ENCODE measurements at regions not wholly inside any gene's neighbourhood (a gene's known extent, or its start where the extent isn't known, plus 50 kb on each side); places are given as distances from the start of the nearest gene placed in this dataset.

DNA sequence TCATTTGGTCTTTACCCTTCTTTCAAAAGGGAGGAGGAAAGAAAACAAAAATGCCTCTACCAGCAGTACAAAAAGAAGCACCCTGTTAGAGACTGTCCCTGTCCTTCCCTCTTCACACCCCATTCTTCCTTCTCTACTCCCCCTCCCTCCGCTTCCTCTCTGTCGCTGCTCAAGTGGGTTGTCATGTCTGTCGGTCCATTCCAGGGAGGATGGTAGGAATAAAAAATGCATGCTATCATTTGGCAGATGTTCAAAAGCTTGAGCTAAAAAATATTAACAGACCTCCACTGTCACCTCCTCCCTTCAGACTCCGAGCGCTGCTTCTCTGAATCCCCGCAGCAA, 482.0 kb downstream of the BCL11A start:
- no peak overlapping the region for H3K4me3 ChIP-seq (replicated peaks; ENCODE audit: insufficient read depth, low read length)
- no peak overlapping the region for H3K27ac ChIP-seq (replicated peaks)
- no peaks in the 10 kb centered on the region for H3K27me3 ChIP-seq (ENCODE audit: insufficient read depth, poor library complexity, severe bottlenecking)
- TF ChIP-seq POLR2AphosphoS5 (IDR thresholded peaks at IDR 0.05; ENCODE audit: low read depth) (no peak), SPI1 (IDR thresholded peaks at IDR 0.05; ENCODE audit: borderline replicate concordance, low read depth) (no peak), GABPA (IDR thresholded peaks at IDR 0.05; ENCODE audit: low read depth) (no peak)
- TF ChIP-seq, protein P1, sequence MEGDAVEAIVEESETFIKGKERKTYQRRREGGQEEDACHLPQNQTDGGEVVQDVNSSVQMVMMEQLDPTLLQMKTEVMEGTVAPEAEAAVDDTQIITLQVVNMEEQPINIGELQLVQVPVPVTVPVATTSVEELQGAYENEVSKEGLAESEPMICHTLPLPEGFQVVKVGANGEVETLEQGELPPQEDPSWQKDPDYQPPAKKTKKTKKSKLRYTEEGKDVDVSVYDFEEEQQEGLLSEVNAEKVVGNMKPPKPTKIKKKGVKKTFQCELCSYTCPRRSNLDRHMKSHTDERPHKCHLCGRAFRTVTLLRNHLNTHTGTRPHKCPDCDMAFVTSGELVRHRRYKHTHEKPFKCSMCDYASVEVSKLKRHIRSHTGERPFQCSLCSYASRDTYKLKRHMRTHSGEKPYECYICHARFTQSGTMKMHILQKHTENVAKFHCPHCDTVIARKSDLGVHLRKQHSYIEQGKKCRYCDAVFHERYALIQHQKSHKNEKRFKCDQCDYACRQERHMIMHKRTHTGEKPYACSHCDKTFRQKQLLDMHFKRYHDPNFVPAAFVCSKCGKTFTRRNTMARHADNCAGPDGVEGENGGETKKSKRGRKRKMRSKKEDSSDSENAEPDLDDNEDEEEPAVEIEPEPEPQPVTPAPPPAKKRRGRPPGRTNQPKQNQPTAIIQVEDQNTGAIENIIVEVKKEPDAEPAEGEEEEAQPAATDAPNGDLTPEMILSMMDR (IDR thresholded peaks at IDR 0.05; ENCODE audit: insufficient read depth, low read length) = no peak
- TF ChIP-seq, protein P2, sequence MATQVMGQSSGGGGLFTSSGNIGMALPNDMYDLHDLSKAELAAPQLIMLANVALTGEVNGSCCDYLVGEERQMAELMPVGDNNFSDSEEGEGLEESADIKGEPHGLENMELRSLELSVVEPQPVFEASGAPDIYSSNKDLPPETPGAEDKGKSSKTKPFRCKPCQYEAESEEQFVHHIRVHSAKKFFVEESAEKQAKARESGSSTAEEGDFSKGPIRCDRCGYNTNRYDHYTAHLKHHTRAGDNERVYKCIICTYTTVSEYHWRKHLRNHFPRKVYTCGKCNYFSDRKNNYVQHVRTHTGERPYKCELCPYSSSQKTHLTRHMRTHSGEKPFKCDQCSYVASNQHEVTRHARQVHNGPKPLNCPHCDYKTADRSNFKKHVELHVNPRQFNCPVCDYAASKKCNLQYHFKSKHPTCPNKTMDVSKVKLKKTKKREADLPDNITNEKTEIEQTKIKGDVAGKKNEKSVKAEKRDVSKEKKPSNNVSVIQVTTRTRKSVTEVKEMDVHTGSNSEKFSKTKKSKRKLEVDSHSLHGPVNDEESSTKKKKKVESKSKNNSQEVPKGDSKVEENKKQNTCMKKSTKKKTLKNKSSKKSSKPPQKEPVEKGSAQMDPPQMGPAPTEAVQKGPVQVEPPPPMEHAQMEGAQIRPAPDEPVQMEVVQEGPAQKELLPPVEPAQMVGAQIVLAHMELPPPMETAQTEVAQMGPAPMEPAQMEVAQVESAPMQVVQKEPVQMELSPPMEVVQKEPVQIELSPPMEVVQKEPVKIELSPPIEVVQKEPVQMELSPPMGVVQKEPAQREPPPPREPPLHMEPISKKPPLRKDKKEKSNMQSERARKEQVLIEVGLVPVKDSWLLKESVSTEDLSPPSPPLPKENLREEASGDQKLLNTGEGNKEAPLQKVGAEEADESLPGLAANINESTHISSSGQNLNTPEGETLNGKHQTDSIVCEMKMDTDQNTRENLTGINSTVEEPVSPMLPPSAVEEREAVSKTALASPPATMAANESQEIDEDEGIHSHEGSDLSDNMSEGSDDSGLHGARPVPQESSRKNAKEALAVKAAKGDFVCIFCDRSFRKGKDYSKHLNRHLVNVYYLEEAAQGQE (IDR thresholded peaks at IDR 0.05; ENCODE audit: insufficient replicate concordance, low read depth) = no peak
- no peak for DNase-seq (ENCODE audit: low read depth in 1 of 2, low spot score in 1 of 2)

DNA sequence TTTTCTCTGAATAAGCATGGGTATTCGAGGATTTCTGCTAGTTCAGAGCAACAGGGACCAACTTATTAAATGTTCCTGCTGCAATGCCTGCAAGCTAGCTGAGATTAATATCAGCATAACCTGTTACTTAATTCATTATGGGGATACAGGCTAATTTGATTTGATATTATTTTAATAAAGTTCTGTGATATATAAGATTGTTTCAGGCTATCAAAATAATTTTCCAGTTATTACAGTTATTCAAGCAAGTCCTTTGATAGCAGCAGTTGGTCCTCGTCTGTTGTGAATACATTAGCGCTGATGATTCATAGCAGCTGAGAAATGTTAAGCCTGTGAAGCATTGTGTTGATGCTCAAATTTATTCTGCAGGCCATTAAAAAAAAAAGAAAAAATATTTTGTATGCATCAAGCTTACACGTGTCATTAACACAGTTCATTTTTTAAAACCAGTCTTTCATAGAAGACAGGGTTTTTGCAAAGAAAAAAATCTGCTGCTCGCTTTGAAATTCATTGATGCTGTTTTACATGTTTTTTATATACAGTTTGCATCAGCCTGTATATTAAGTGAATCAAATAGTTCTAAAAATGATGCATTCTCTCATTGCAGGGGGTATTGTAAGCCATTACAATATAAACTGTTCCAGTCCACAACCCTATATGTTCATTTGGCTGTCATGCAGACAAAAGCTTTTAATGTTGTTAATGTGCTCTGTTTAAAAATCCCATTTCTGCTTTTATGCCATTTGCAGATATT, 482.5 kb downstream of the BCL11A start:
- TF ChIP-seq, protein P2 (IDR thresholded peaks at IDR 0.05; ENCODE audit: insufficient replicate concordance, low read depth) = no peak
- no peak for TF ChIP-seq SPI1 (IDR thresholded peaks at IDR 0.05; ENCODE audit: borderline replicate concordance, low read depth)
- TF ChIP-seq GABPA (IDR thresholded peaks at IDR 0.05; ENCODE audit: low read depth) = no peak
- TF ChIP-seq, protein P1 (IDR thresholded peaks at IDR 0.05; ENCODE audit: insufficient read depth, low read length) = no peak
- TF ChIP-seq POLR2AphosphoS5 (IDR thresholded peaks at IDR 0.05; ENCODE audit: low read depth) = no peak
- no peak overlapping the region for H3K27ac ChIP-seq (replicated peaks)
- no peaks in the 10 kb centered on the region for H3K27me3 ChIP-seq (ENCODE audit: insufficient read depth, poor library complexity, severe bottlenecking)
- H3K4me3 ChIP-seq (replicated peaks; ENCODE audit: insufficient read depth, low read length) = no peak overlapping the region
- no peak for DNase-seq (ENCODE audit: low read depth in 1 of 2, low spot score in 1 of 2)

DNA sequence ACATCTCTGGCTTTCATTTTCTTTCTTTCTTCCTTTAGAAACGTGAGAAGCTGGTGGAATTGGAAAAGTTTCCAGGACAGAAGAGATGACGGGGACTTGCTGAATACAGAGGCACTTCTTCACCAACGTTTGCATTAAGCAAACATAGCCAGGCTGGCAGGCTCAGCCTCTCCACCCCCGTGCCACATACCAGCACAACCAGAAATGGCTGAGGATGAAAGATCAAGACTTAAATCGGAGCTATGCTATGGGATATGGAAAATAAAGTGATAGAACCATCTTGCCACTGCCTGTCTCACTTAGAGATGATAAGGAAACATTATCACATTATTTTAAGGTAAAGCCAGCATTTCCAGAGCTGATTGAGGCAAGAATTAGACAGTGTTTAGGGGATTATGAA, 483.3 kb downstream of the BCL11A start:
- H3K27ac ChIP-seq (replicated peaks) = no peak overlapping the region
- no peak overlapping the region for H3K4me3 ChIP-seq (replicated peaks; ENCODE audit: insufficient read depth, low read length)
- TF ChIP-seq, protein P1 (IDR thresholded peaks at IDR 0.05; ENCODE audit: insufficient read depth, low read length) = no peak
- TF ChIP-seq, protein P2 (IDR thresholded peaks at IDR 0.05; ENCODE audit: insufficient replicate concordance, low read depth) = no peak
- TF ChIP-seq SPI1 (IDR thresholded peaks at IDR 0.05; ENCODE audit: borderline replicate concordance, low read depth) = no peak
- no peak for TF ChIP-seq POLR2AphosphoS5 (IDR thresholded peaks at IDR 0.05; ENCODE audit: low read depth)
- no peak for TF ChIP-seq GABPA (IDR thresholded peaks at IDR 0.05; ENCODE audit: low read depth)
- no peak for DNase-seq (ENCODE audit: low read depth in 1 of 2, low spot score in 1 of 2)
- H3K27me3 ChIP-seq (ENCODE audit: insufficient read depth, poor library complexity, severe bottlenecking) = no peaks in the 10 kb centered on the region

Data from HL-60 (cell line).